ENCODE measurements at regions not wholly inside any gene's neighbourhood (a gene's known extent, or its start where the extent isn't known, plus 50 kb on each side); places are given as distances from the start of the nearest gene placed in this dataset.
"Not testable (repeated sequence)": the region's sequence is repeated elsewhere in the genome, so short reads cannot be mapped to it uniquely, and the experiment has no call there.

GRCh38 chr14:29982171-29982570 lies 54.5 kb upstream of the PRKD1 start:
- DNase-seq = no peak

DNA sequence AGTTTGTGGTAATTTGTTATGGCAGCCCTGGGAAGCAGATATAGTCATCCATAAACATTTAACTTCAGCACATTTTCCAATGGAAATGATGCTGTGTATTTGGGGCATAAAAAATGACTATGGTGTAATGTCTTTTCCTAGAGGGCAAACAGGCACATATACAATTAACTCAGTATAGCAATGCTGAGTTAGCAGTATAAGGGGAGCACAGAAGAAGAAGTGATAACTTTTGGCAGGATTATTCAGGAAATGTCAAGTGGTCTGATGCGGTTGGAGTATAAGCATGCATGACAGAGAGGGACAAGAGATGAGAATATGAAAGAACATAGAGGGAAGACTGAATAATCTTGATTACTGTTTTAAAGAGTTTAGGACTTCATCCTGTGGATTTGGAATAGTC lies 55.3 kb upstream of the PRKD1 start:
- no peak for DNase-seq

DNA sequence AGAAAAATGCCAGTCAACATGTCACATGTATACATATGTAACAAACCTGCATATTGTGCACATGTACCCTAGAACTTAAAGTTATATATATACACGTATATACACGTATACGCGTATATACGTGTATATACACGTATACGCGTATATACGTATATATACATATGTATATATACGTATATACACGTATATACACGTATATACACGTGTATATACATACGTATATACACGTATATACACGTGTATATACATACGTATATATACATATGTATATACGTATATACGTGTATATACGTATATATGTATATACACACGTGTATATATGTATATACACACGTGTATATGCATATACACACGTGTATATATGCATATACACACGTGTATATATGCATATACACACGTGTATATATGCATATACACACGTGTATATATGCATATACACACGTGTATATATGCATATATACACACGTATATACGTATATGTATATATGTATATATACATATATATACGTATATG lies 62.8 kb upstream of the PRKD1 start:
- DNase-seq = not testable (repeated sequence)

- DNase-seq = no peak
These were observed 63.3 kb upstream of the PRKD1 start for GRCh38 chr14:29990993-29991392.

GRCh38 chr14:29993143-29993542 lies 65.5 kb upstream of the PRKD1 start:
- no peak for DNase-seq

DNA sequence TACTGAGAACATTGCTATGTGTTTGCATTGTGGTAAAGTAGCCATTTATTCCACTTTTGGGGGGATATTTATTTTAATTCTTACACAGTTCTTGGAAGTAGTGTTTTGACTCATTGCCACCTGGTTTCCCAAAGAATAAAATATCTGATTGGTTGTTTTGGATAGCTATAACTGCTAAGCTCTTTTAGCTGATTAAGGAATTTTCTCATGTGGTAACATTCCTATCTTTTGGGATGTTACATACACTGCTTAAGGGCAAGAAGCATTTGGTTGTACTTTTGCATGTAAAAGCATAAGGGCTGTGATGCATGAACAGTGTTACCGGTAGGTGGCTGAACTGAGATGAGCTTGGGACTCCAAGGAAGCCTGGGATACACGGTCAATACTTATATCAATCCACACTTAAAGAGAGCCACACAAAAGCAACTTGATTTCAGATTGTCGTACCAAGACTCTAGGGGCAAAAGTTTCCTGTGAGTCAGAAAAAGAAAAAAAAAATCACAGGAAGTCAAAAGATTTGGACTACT lies 71.4 kb upstream of the PRKD1 start:
- no peak for DNase-seq

DNA sequence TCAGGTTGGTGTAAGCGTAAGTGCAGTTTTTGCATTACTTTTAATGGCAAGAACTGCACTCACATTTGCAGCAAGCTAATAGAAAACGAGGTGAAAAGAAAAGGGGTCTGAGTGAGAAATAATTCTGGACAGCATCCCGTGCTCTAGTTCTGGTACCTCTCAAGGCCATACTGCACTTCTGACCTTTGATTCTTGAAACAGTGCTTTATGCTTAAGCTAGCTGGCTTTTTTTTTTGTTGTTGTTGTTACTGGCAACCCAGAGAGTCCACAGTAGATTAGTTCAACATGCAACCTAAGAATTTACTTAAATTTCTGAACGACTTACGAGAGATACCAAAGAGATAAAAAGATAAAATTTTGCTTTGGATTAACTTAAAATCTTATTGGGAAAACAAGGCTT lies 75.2 kb upstream of the PRKD1 start:
- DNase-seq = no peak

DNA sequence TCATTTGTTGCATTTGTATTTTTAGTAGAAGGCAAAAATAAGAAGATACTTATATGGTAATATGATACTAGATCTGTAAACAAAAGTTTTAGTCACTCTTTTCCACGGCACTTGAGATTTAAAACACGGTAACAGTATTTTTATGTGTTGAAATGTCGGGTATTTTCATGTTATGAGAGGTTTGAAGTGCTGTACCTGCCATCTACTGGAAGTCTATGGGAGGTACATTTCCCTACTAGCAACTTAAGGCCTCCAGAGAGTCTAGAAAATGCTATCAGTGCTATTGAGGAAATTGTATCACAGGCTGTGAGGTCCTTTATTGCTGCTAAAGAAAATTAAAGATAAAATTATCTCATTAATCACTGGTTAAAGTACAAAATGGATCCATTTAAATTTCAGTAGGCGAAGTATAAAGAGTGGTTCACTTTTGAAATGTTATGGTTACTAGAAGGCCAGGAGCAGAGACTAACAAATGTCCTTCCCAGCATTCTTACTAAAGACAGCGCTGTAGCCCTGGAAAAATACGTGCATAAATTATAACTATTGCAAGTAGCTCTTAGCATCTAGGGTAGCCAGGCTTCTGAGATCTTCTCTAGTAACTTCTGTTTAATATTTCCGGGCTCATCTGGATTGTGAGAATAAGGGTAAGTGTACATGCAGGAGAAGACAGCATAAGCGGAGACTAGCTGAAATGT lies 77.6 kb upstream of the PRKD1 start:
- DNase-seq = peak; percentile 63 to 69

DNA sequence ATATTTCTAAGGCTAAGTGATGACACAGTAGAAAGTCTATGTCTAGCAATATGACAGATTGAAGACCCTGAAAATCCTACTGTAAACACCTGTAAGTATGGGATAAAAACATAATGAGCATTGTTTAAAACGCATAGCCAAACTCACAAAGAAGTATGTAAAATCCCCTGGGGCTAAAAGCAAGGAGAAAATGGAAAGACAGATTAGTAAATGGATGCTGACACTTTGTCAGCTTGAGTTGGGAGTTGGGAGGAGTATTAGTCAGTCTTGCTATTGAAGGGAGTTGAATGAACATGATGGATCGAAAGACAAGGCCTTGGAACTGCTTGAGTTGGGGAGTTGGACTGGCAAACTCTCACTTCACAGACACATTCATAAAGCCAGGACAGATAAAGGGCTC lies 79.0 kb upstream of the PRKD1 start:
- no peak for DNase-seq

GRCh38 chr14:30015489-30015888 lies 87.8 kb upstream of the PRKD1 start:
- no peak for DNase-seq

DNA sequence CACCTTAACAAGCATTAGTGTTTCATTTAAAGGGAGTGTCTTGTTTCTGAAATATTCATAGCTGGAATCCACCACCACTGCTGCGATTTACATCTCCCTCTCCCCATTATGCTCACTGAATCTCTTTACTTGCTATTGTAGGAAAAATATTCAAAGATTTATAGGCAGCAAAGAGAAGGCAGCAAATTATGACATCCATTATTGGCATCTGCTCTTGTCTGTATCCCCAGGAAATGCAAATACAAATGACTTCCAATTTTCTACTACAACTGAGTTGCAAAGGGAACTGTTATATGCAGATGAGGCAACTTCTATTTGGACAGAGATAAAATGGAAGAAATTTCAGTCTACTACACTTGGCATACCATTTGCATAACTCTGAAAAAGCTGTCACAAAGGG lies 88.4 kb upstream of the PRKD1 start:
- no peak for DNase-seq

- no peak for DNase-seq
These were observed 89.8 kb upstream of the PRKD1 start for GRCh38 chr14:30017370-30017993.

DNA sequence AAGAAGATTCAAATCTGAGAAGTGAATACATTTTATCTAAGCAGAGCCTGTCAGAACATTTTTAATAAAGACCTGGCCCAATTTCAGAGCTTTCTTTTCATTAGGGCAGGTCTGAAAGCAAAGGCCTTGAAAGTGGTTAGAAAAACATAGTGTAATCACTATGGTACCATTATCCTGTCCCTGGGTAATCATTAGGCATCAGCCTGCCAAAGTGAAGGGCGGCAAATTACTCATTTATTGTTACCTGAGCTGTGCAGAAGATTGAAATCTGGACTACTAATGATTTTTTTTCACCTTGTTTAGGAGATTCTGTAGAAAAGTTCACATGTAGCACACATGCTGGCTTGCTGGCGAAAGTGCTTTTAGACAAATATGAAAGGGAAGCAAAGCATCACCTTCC lies 92.6 kb upstream of the PRKD1 start:
- DNase-seq = no peak

- no peak for DNase-seq
These were observed 93.0 kb upstream of the PRKD1 start for GRCh38 chr14:30020687-30021086.

- not testable (repeated sequence) for DNase-seq
These were observed 95.7 kb upstream of the PRKD1 start for GRCh38 chr14:30023350-30023749.

DNA sequence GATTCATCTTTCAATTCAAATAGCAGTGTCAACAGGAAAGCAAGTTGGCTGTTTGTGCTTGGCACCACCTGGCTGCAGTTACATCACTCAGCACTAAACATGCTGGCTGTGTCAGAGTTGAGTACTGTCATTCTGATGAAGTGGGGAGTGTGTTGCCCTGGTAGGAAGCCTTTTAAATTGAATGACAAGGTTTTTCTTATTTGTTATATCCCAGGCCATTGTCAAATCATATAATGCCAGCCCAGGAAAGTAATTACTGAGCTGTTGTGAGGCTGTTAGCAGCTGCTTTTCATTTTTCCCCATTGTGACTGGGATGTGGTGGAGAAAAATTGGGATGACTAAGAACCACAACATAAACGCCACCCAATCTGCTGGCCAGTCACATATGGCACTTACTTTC lies 106.5 kb upstream of the PRKD1 start:
- no peak for DNase-seq

GRCh38 chr14:30035361-30035760 lies 107.7 kb upstream of the PRKD1 start:
- DNase-seq = no peak

- no peak for DNase-seq
These were observed 118.1 kb upstream of the PRKD1 start for GRCh38 chr14:30045720-30046119.

DNA sequence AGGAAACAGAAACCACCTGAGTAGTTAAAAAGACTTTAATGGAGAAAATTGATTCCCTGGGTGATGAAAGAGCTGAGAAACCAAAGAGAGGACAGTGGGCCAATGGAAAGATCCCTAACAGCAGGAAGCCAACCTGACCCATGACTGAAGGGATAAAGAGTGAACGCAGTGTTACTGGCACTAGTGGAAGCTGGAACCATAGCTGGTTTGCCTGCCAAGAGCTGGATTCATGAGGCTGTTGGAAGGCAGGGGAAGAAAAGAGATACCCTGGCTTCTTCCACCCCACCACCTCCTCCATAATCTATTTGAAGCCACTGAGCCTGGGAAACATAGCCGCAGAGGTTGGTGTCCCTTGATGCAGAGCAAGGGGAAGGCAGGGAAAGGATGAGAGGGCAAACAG lies 125.5 kb upstream of the PRKD1 start:
- no peak for DNase-seq

GRCh38 chr14:30054201-30054600 lies 126.6 kb upstream of the PRKD1 start:
- no peak for DNase-seq

DNA sequence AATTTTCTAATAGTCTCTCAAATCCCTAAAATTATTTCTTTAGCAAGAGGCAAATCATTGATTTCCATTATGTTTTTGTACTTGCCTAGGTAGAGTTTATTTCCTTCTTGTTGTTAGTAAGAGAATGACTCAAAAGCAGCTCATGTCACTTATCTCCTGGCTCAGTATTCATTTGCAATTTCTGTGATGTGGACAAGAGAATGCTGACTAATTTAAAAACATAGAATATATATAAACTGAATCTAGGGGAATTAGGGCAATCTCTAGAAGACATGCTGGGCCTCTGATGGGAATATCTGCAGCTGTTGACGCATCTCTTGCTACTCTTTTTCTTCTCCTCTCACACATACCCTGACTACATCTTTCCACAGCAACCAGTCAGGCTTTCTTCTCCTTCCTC lies 130.8 kb upstream of the PRKD1 start:
- DNase-seq = no peak

- no peak for DNase-seq
These were observed 136.1 kb upstream of the PRKD1 start for GRCh38 chr14:30063746-30064145.

DNA sequence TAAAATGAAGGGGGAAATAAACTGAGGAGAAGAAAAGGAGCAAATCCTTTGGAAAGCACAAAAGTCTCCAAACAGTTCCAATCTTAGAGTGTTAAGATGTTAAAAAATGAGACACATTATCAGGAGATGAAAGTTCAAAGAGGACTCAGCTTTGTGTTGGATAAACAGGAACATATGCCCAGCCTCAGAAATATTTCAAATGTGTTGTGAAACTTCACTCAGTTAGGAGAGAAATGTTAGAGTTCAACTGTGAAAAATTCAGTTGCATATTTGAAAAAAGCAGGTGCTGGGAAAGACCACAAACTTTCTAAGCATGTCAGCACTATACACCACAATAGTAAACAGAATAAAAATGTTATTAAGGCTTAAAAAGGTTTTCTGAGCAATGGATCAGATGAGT lies 136.8 kb upstream of the PRKD1 start:
- no peak for DNase-seq

DNA sequence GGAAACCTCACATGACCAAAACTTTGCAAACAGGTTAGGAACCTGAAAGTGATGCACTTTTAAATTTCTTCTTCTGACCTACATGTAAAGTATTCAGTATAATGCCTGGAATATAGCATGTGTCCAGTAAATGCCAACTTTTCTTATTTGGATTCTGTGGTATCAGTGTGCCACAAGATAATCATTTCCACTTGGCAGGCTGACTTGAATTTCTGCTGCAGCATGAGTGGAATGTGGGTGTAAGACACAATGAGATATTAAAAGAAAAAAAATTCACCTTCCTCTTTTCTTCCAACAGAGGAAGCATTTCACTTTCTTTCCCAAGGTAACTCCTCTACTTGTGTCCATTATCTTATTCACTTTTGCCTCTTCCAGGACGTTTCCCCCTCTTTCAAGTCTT lies 141.9 kb upstream of the PRKD1 start:
- DNase-seq = no peak

DNA sequence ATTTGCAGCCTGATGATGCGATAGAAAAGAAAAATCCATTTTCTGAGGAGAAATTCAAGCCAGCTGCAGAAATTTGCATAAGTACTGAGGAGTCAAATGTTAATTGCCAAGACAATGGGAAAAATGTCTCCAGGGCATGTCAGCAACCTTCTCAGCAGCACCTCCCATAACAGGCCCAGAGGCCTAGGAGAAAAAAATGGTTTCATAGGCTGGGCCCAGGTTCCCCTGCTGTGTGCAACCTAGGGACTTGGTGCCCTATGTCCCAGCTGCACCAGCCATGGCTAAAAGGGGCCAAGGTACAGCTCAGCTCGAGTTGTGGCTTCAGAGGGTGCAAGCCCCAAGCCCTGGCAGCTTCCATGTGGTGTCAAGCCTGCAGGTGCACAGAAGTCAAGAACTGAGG lies 144.8 kb upstream of the PRKD1 start:
- DNase-seq = not testable (repeated sequence)

All from Kasumi-1 (cell line).